ENCODE measurements at regions not wholly inside any gene's neighbourhood (a gene's known extent, or its start where the extent isn't known, plus 50 kb on each side); places are given as distances from the start of the nearest gene placed in this dataset.
"Not testable (repeated sequence)": the region's sequence is repeated elsewhere in the genome, so short reads cannot be mapped to it uniquely, and the experiment has no call there.

DNA sequence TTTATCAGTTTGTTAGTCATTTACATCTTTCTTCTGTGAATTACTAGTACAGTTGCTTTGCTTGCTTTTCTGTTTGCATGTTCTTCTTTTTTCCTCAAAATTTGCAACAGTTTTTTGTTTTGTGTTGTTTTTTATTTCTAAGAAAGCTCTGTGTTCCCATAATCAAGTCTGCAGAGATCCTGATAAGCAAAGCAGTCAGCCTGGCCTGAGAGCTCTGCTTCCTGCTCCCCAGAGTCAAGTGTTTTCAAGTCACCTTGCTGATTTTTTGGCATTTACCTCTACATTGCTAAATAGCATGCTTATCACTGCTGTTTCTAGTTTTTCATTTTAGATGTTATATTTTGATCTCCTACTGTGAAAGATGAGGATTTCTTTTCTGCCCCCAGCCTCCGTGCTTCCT, 113.2 kb downstream of the CDRT15L2 start:
- not testable (repeated sequence) for TF ChIP-seq CTCF, EP300 (IDR thresholded peaks at IDR 0.05)

All from tibial nerve (tissue), 4 donors.